ENCODE measurements at regions not wholly inside any gene's neighbourhood (a gene's known extent, or its start where the extent isn't known, plus 50 kb on each side); places are given as distances from the start of the nearest gene placed in this dataset.

DNA sequence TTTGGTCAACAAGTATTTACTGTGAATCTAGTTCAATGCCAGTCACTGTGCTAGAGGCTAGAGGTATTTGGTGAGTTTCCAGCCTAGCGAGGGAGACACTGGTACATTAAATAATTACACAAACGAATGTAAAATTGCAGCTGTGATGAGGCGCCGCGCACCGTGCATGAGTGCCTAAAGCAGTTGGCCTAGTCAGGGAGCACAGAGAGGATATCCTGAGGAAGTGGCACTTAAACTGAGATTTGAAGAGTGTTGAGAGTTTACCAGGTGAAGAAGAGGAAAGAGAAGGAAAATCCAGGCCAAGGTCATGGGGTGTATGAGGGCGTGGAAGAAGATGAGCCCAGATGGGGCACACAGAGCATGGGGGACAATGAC lies 157.6 kb upstream of the NDUFV2 start:
- DNase-seq (ENCODE audit: low spot score), result no peak

DNA sequence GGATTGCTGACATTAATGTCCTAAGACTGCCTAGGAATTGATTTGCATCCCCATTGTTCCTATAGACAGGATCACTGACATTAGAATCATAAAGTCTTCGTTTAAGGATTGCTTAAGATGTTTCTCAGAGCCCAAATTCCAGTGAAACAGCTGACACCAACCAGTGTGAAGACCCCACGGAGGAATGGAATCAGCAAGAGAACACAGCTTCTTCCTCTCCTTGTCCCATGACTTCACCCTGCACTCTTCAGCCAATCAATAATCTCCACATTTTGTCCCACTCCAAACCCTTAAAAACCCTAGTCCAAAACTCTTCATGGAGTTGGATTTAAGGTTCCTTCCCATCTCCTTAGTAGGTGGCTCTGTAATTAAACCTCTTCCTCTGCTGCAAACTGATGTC lies 157.0 kb upstream of the NDUFV2 start:
- no peak for DNase-seq (ENCODE audit: low spot score)

DNA sequence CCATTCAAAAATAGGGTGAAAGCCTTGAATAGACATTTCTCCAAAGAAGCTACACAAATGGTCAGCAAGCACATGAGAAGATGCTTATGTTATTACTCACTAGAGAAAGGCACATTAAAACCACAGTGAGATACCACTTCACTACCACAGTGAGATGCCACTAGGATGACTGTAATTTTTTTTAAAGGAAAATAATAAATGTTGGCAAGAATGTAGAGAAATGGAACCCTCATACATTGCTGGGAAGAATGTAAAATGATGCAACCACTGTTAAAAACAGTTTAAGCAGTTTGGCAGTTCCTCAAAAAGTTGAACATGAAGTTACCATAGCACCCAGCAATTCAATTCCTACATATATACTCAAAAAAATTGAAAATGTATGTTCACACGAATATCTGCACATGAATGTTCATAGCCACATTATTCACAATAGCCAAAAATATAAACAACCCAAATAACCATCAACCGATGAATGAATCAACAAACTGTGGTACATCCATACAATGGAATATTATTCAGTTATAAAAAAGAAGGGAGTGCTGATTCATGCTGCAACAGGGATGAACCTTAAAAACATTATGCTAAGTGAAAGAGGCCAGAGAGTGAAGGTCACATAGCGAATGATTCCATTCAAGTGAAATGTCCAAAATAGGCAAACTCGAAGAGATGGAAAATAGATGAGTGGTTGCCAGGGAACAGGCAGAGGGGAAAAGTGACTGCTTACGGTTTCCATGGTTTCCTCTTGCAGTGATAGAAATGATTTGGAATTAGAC lies 156.2 kb upstream of the NDUFV2 start:
- no peak for DNase-seq (ENCODE audit: low spot score)

DNA sequence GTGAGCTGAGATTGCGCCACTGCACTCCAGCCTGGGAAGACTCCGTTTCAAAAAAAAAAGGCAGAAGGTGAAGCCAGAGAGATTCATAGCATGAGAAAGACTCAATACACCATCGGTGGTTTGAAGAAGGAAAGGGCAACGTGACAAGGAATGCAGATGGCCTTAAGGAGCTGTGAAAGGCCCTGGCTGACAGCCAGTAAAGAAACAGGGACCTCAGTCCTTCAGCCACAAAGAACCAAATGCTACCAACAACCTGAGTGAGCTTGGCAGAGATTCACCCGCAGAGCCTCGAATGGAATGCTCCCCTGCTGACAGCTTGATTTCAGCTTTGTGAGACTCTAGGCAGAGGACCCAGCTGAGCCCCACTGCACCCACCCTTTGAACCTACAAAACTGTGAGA lies 154.9 kb upstream of the NDUFV2 start:
- no peak for DNase-seq (ENCODE audit: low spot score)

DNA sequence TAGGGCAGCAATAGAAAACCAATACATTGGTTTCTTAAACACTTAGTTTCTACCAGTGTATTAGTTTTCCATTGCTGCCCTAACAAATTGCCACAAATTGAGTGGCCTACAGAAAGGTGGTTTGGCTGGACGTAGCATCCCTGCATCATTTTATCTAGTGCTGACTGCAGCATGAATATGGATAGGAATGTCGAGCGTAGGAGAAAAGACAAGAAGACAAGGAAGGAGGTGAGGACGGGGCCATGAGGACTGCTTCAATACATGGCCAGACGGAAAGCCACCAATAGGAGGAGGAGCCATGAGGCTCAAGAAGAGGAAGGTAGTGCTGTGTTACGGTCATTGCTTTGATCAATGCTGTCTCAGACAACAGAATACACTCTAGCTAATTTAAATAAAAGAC lies 154.5 kb upstream of the NDUFV2 start:
- DNase-seq (ENCODE audit: low spot score), result no peak

DNA sequence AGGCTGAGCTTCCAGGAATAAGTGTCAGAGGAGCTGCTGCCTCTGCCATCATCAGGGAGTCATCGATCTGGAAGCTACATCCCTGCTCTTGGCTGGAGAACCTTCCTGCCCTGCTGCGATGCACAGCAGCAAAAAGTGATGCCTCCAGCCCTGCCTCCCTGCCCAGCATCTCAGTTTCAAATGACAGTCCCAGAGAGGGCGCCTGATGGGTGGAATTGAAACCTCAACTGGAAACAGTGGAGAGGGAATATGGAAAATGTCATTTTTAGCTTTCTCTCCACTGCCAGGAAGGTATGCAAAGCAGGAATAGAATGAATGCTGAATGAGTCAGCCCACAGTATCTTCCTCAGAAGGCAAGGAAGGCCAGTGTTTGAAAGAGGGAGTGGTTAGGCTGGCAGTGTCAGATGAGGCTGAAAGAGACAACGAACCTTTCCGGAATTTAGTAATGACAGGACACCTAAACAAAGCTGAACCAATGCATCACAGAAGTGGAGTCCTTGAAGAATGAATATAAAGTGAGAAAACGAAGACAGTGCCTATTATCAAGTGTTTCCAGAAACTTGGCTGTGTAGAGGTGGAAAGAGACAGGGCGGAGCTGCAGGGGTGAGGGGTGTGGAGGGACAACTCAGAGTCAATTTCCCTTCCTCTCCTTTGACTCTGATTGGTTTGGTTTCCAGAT lies 153.9 kb upstream of the NDUFV2 start:
- no peak for DNase-seq (ENCODE audit: low spot score)

DNA sequence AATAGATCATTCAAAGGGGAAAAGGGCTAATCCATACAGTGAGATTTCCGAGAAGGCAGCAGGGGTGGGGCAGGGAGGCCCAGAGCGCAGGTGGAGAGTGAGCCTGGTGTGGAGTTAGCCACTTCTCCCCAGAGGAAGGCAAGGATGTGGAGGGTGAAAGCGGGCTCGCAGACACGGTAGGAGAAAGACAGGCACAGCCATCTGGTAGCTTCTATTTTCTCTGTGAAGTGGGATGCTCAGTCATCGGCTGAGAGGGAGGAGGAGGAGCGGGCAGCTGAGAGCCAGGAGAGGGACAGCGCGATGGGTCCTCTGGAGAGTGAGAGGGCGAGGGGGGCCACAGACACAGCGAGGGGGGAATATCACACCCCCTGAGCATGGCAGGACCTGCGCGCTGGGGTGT lies 153.3 kb upstream of the NDUFV2 start:
- DNase-seq (ENCODE audit: low spot score), result no peak

DNA sequence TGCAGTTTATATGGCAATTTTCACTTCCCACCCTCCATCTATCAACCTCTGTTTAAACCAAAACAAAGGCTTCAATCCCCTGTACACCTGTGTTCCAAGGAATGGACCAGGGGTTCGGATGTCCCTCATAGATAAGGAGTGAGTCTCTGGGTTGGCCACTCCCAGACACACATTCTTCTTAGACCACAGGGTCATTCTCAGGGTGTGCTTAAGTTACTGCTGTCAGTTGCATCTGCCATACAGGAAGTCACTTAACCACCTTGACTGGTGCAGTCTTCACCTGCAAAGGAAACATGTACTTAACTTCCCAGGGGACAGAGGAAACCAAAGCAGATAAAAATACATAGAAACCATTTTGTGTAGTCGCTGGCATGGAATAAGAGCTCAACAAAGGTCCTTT lies 151.0 kb upstream of the NDUFV2 start:
- DNase-seq (ENCODE audit: low spot score), result no peak

DNA sequence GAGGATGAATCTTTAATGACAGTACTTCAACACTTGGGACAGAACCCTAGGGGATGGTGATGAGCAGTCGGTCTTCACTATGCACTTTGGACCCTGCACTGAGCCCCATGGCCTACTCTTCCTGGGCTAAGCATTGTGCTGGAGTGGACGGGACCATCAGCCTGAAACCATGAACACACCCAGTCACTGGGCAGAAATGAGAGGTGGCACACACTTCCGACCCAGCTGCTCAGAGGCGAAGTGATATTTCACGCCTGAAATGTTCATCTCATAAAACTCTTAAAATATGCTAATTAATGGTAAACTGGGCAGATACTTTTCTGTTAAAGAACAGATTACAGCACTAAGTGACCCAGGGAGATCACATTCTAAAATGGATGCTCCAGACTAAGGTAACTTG lies 150.3 kb upstream of the NDUFV2 start:
- DNase-seq (ENCODE audit: low spot score), result no peak

DNA sequence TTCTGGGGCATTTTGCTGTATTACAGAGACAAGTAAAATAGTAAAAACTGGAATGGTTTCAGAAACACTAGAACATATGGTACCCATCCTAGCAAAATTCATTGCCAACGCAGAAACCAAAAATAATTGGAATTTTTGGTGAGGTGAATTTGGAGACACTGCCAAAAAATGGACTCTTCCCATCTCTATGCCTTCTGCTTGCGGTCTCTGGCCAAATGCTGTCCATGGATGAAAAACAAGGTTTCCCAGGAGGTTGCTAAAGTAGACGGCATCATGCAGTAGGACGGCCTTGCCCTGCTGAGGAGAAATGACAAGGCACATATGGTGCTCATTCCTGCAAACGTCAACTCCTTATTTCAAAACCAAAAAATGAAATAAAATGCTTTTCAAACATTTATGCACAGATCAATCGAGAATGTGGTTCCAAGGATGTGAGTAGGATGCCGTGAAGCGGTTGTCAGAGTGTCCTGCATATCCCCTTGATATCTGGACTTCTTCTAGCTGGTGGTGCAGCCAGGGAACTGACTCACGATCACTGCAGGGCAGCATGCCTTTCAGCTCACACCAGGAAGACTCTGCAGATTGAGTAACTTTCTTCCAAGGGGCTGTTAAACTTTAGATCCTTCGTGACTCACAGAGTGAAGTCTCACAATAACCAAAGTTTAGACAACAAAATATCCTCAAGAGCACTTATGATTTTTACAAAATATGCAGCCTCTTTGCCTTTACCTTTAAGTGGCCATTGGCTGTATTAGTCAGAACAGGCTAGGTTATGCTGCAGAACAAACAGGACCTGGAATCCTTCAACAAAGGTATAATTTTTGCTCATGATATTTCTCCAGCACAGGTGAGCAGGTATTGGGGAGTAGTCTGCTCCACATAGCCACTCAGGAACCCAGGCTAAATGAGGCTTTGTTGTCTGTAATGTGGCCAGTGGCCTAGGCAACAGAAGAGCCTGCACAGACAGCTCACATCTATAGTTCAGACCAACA lies 149.4 kb upstream of the NDUFV2 start:
- no peak for DNase-seq (ENCODE audit: low spot score)

DNA sequence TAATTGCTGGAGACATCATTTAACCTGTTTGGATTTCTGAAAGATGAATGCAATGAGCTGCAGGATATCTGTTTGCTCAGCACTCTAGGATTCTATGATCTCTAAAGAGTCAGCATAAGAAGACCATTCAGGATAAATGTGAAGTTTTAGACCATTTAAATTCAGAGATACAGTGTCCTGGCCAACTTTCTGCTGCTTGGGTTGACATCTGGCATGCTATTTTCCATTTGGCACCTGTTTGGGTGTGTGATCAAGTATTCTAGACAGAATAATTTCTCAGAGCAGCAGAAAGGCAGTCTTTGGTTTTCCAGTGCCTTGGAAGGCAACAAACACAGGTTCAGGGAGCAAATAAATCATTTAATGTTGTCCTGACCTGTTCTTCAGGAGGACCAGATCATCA lies 144.8 kb upstream of the NDUFV2 start:
- no peak for DNase-seq (ENCODE audit: low spot score)

DNA sequence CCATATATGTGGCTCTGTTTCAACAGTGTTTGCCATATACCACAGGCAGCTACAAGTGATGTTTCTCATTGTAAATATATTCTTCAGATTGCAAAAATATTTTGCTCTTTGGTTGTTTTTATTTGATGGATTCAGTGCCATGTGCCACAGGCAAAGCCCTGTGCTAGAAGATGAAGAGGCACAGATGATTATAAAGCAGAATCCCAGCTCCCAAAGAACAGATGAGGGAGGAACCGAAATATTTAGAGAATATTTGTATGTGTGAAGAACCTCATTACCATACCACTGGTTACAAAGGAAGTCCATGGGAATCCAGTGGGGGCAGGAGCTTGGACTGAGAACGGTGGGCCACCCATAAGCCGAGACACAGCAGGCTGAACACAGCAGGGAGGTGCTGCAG lies 143.8 kb upstream of the NDUFV2 start:
- DNase-seq (ENCODE audit: low spot score), result no peak

DNA sequence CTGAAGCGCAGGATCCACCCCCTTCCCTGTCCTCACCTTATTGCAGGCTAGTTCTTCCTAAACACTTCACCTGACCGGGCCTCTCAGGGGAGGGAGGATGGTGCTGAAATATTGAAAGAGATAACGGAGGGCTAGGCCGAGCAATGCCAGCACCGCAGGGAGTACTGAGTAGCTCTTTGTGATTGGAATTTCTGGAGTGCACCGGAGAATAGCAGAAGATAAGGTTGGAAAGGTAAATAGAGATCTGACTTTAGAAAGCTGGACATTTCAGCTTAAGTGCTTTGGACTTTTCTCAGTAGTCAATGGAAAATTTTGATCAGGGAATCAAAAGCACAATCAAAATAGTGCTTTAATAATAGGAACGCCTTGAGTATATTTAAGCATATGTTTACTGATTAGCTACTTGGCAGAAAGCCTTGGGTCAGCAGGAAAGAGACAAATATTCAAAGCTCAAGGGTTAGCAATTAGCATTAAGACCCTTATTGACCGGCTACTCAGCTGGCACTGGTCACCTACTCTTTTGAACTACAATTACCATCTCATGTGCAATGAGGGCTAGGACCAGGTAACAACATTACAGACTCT lies 142.9 kb upstream of the NDUFV2 start:
- no peak for DNase-seq (ENCODE audit: low spot score)

DNA sequence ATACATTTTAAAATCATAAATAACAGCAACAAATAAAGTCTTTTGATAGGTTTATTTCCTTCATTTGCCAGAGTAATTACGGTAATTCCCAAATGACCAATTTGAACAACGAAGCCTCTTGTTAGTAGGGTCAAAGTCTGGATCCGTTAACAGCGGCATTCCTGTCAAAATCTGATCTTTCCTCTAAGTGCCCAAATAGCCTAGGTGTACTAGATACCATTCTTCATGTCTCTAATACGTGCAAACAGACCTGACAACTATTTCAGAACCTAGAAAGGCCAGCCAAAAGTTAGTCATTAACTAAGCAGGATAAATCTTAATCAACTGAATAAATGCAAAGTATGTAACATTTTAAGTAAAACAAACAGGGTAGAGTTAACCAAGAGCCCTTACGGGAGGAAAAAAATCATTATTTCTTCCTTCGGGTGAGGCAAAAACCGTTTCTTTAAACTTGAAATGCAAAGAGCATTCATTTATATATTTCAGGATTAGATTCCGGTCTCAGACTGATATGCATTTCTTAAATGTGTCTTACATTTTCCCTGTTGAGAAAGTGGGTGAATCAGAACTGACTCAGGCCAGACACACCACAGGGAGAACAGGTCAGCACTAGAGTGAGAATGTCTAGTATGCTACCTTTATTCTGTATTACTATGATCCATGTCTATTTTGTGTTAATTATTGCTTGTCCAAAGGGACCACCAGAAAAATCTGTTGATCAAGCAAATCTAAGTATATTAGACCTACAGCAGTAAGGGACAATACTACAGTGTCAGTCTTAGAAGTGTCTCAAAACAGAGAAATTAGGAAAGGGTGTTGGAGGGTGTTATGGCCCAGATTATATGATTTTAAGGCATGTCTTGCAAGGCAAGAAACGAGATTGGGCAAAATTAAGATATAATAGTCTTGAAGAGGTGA lies 141.5 kb upstream of the NDUFV2 start:
- no peak for DNase-seq (ENCODE audit: low spot score)

DNA sequence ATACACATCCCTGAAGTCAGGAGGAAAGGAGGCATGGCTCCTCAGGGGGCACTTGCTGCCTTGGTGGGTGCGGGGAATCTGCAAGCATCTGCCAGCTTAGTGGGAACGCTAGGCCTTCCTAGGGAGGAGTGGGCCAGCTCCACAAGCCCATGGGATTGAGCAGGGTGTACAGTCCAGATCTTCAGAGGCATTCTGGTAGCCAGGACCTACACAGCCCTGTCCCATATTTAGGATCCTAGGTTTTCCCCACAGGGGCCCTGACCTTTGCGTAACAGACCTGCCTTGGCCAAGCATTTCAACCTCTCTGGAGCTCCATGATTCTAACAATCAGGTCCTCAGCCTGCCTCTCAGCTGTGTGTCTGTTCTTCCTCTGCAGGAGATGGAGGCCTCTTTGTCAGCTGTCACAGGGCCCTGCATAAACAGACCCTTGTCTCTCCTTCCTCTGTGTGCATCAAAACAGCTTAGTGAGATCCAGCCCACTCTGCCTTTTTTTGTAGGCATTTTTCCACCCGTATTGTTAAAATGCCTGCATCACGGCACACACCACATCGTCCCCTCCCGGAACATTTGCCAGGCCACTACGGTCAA lies 140.2 kb upstream of the NDUFV2 start:
- DNase-seq (ENCODE audit: low spot score), result no peak

DNA sequence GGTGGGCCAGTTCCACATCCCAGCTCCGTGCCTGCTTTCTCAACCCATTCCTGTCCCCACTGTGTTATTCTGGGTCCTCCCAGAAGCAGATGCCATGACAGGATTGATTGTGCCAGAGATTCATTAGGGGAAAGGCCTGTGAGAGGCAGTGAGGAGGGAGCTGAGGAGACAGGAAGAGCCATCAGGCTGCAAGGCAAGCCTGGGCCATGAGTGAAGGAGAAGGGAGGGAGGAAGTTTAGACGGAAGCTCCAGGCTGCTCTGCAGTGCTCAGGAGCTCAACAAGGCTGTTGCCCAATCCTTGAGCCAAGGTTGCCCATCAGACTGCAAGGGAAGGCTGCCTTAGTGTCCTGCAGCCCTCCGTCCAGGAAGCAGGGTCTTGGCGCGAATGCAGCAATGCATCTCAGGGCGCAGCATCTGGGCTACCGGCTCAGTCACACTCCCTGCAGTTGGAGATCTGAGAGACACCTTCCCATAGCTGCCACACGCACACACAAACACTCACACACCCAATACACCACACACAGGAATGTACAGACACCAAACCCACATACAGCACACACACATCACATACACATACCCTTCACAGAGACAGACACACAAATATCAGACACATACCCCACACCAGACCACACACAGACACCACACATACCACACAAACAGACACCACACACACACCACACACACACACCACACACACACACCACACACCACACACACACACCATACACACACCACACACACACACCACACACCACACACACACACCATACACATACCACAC lies 139.5 kb upstream of the NDUFV2 start:
- no peak for DNase-seq (ENCODE audit: low spot score)

DNA sequence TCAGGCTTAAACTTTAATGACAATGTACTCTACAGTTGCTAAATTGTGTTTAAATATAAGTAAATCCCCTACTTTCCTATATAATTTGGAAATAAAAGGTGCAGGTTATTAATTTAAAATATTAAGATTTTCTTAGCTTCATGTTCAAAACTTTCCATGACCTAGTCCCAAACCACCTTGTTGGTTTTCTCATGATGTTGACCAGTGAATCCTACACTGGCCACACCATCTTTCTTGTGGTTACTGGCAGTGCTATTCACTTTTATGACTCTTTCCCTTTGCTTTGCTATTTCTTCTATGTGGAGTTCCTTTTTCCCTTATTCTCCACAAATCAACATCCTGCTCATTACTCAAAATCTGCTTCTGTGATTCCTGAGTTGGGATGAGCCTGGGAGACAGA lies 138.6 kb upstream of the NDUFV2 start:
- no peak for DNase-seq (ENCODE audit: low spot score)

DNA sequence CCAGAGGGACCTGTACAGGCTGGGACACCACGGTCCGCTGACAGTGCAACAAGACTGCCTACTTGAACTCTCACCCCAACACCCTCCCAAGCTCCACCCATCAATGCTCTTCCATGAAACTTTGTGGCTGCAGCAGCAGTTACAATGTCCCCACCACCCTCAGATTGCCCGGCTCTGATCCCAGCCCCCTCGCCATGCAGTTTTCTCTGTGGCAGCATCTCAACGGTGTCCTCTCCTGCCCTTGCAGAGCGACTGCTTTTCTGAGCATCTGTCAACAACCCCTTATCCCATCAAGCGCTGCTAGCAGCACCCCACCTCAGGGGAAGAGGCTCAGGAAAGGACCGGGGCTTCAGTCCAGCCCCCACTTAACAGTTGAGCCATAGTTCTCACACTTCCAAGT lies 137.1 kb upstream of the NDUFV2 start:
- DNase-seq (ENCODE audit: low spot score), result no peak

DNA sequence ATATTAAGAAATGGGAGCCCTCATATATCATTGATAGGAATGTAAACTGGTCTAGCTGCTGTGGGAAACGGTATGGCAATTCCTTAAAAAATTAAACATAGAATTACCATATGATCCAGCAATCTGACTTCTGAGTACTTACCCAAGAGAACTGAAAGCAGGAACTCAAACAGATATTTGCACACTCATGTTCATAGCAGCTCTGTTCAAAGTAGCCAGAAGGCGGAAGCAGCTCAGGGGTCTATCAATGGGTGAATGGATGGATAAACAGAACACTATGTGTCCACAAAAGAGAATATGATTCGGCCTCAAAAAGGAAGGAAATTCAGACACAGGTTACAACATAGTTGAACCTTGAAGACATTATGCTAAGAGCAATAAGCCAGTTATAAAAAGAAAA lies 135.7 kb upstream of the NDUFV2 start:
- no peak for DNase-seq (ENCODE audit: low spot score)

DNA sequence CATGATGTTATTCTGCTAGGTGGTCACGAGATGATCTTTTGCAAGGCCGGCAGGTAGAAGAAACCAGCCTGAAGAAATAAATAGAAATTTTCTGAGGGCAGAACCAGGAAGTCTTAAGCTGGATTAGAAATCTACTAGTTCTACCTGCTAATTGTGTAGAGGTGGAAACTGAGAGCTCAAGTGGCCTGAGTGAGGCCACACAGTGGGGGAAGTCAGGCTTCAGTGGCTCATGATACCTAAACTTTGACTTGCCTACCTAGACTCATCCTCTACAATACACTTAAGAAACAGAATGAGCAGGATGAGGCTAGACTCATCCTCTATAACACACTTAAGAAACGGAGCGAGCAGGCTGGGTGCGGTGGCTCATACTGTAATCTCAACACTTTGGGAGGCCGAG lies 134.9 kb upstream of the NDUFV2 start:
- no peak for DNase-seq (ENCODE audit: low spot score)
